Adipocyte (in vitro differentiated cells): ENCODE measurements at regions not wholly inside any gene's neighbourhood (a gene's known extent, or its start where the extent isn't known, plus 50 kb on each side); places are given as distances from the start of the nearest gene placed in this dataset.
"Not testable (repeated sequence)": the region's sequence is repeated elsewhere in the genome, so short reads cannot be mapped to it uniquely, and the experiment has no call there.

Experiments
- DNase-seq: peaks from one replicate; pipeline ENCODE4 v3.0.0-alpha.2; 2015; ENCODE audit warnings: low read depth
- H3K27me3 ChIP-seq: replicated peaks from 2 replicates; pipeline ENCODE4 v1.7.0; 2013; ENCODE audit warnings: mild to moderate bottlenecking, low read length, moderate library complexity; ENCODE audit not compliant: control insufficient read depth, insufficient read depth
- H3K36me3 ChIP-seq: 2 replicates; pipeline ENCODE4 v1.7.0; 2013; ENCODE audit warnings: low read length, mild to moderate bottlenecking, moderate library complexity; ENCODE audit not compliant: control insufficient read depth, insufficient read depth, severe bottlenecking
- H3K4me1 ChIP-seq: 2 replicates; pipeline ENCODE4 v1.7.0; 2013; ENCODE audit warnings: mild to moderate bottlenecking, low read length, moderate library complexity; ENCODE audit not compliant: control insufficient read depth, insufficient read depth
- H3K4me3 ChIP-seq: 2 replicates; pipeline ENCODE4 v1.7.0; 2013; ENCODE audit warnings: mild to moderate bottlenecking, low read length, moderate library complexity
- H3K9ac ChIP-seq: 2 replicates; pipeline ENCODE4 v1.7.0; 2013; ENCODE audit warnings: mild to moderate bottlenecking, low read length, moderate library complexity
- H3K9me3 ChIP-seq: 2 replicates; pipeline ENCODE4 v1.7.0; 2013; ENCODE audit warnings: mild to moderate bottlenecking, low read length, moderate library complexity; ENCODE audit not compliant: control insufficient read depth

GRCh38 chr21:36229181-36229580, 72.6 kb downstream of the DOP1B start:
- no peaks in the 10 kb centered on the region for H3K36me3 ChIP-seq
- H3K27me3 ChIP-seq = no peaks in the 10 kb centered on the region
- no peaks in the 10 kb centered on the region for H3K9me3 ChIP-seq

GRCh38 chr21:36231444-36231843, 74.8 kb downstream of the DOP1B start:
- not testable (repeated sequence) for H3K9me3 ChIP-seq, H3K4me3 ChIP-seq, DNase-seq, H3K36me3 ChIP-seq, H3K27me3 ChIP-seq, H3K9ac ChIP-seq
- H3K4me1 ChIP-seq = peaks cover 14% of the 10 kb centered on the region

More at GRCh38 chr21:36229181-36229580, 72.6 kb downstream of the DOP1B start:
- H3K4me3 ChIP-seq = no peak overlapping the region
- H3K9ac ChIP-seq = no peak overlapping the region
- no peak for DNase-seq
- peaks cover 10% of the 10 kb centered on the region for H3K4me1 ChIP-seq

- Histone ChIP-seq H3K9me3 (no peaks in the 10 kb centered on the region), H3K4me3 (no peak overlapping the region), H3K27me3 (no peaks in the 10 kb centered on the region), H3K4me1 (peaks cover 14% of the 10 kb centered on the region), H3K9ac (no peak overlapping the region), H3K36me3 (no peaks in the 10 kb centered on the region)
- no peak for DNase-seq
These were observed 76.0 kb downstream of the DOP1B start for GRCh38 chr21:36232641-36233040.

DNA sequence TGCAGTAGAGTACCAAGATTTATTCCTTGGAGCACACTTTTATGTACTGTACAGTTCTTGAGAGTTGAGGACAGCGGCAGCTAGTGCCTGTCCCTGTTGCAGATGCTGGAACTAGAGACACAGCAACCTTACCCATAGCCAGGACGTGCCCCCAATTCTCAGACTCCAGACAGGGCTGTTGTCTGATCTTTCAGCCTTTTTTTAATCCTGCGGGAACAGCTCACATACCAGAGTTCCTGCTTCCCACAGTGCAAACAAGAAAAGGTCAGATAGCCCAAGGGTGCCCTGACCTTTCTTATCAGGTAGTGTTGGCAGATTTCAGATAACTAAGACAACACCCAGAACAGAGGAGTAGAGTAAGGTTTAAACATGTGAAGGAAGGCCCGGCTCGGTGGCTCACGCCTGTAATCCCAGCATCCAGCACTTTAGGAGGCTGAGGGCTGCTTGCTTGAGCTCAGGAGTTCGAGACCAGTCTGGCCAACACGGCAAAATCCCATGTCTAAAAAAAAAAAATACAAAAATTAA, 78.5 kb downstream of the DOP1B start:
- H3K4me1 ChIP-seq = peaks cover 9% of the 10 kb centered on the region
- no peak for DNase-seq
- H3K27me3 ChIP-seq = no peaks in the 10 kb centered on the region
- no peak overlapping the region for H3K4me3 ChIP-seq
- H3K36me3 ChIP-seq = no peaks in the 10 kb centered on the region
- no peak overlapping the region for H3K9ac ChIP-seq
- no peaks in the 10 kb centered on the region for H3K9me3 ChIP-seq

DNA sequence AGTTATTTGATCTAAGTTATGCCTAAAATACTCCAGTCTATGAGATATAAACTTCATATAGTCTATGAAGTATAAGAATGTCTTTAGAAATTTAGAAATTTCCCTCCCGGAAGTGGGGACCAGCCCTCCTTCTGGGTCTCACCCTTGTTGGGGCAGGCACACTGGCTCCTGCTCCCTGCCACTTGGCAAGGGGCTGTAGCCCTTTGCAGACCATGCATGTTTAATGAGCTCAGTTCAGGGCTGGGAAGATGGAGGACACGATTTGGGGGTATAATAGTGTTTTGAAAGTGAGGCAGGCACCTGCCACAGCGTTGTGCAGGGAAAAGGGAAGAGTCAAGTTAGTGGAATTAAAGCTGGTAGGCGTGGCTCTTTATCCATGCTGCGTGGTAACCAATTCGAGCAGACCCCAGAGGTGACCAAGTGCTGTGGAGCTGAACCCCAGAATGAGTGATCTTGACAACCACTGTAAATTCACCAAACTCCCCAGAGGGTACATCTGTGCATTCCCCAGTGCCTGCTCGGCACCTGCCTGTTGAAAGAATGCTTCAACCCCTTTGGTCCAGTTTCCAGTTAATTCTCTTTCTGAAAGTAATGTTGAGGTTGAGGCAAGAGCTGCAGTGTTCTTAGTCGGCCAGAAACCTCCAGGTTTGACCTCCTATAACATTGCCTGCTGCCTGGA, 79.6 kb downstream of the DOP1B start:
- H3K4me3 ChIP-seq = no peak overlapping the region
- peaks cover 9% of the 10 kb centered on the region for H3K4me1 ChIP-seq
- DNase-seq = no peak
- H3K27me3 ChIP-seq = no peaks in the 10 kb centered on the region
- H3K9me3 ChIP-seq = no peaks in the 10 kb centered on the region
- no peak overlapping the region for H3K9ac ChIP-seq
- no peaks in the 10 kb centered on the region for H3K36me3 ChIP-seq

DNA sequence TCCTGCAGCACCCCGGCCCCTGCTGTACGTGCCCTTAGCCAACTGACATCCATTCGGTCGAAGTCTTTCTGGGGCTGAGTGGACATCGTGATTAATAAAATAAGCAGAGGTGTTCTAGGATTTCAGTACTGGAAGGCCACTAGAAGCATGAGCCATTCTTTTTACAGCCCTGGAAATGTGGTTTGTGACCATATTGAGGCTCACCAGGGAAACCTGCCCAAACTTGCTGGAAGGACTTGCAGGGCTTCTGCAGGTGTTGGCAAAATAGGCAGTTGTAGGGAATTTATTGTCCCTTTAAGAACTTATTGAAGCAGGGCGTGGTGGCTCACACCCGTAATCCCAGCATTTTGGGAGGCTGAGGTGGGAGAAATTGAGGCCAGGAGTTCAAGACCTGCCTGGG, 80.8 kb downstream of the DOP1B start:
- Histone ChIP-seq H3K27me3 (no peaks in the 10 kb centered on the region), H3K9me3 (no peaks in the 10 kb centered on the region), H3K9ac (no peak overlapping the region), H3K4me1 (peaks cover 9% of the 10 kb centered on the region), H3K4me3 (no peak overlapping the region), H3K36me3 (no peaks in the 10 kb centered on the region)
- DNase-seq = no peak

DNA sequence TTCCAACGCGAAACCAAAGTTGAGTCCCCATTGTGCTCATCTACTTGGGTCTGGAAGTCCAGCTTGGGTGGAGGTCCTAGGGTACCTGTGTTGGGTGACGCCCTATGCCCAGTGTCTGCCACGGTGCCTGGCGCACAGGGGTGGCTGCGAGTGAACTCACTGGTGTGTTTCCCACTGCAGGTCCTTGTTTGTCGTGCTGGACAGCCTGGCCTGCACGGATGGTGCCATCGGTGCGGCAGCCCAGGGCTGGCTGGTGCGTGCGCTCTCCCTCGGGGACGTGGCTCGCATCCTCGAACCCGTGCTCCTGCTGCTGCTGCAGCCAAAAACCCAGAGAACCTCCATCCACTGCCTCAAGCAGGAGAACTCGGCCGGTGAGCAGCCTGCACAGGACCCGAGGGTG, 80.4 kb upstream of the MORC3 start:
- Histone ChIP-seq H3K9me3 (no peaks in the 10 kb centered on the region), H3K27me3 (no peaks in the 10 kb centered on the region), H3K36me3 (no peaks in the 10 kb centered on the region), H3K9ac (no peak overlapping the region), H3K4me3 (no peak overlapping the region), H3K4me1 (peaks cover under 1% of the 10 kb centered on the region)
- no peak for DNase-seq

DNA sequence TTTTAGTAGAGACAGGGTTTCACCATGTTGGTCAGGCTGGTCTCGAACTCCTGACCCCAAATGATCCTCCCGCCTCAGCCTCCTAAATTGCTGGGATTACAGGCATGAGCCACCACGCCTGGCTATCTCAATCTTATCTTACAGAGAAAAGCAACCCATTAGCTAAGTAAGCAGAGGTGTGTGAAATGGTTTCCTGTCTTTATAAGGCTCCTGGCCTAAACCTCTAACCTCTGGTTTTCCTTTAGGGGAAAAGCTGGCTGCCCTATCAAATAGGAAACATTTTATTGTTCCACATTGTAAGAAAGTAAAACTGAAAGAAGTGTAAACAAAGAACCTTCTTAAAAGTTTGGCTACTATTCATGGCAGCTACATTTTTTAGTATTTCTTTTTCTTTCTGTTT, 78.3 kb upstream of the MORC3 start:
- no peaks in the 10 kb centered on the region for H3K27me3 ChIP-seq
- no peak overlapping the region for H3K4me3 ChIP-seq
- no peaks in the 10 kb centered on the region for H3K4me1 ChIP-seq
- peaks cover 12% of the 10 kb centered on the region for H3K36me3 ChIP-seq
- no peak overlapping the region for H3K9ac ChIP-seq
- no peak for DNase-seq
- H3K9me3 ChIP-seq = no peaks in the 10 kb centered on the region

DNA sequence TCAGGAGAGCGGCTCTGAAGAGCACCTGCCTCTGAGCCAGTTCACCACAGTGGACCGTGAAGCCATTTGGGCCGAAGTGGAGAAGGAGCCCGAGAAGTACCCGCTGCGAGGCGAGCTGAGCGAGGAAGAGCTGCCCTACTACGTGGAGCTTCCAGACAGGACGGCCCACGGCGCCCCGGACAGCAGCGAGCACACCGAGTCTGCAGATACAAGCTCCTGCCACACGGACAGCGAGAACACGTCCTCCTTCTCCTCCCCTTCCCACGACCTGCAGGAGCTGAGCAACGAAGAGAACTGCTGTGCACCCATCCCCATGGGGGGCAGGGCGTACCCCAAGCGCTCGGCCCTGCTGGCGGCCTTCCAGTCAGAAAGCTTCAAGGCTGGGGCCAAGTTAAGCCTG, 74.9 kb upstream of the MORC3 start:
- no peak overlapping the region for H3K4me3 ChIP-seq
- no peak overlapping the region for H3K9ac ChIP-seq
- DNase-seq = no peak
- H3K4me1 ChIP-seq = no peaks in the 10 kb centered on the region
- no peaks in the 10 kb centered on the region for H3K27me3 ChIP-seq
- no peaks in the 10 kb centered on the region for H3K9me3 ChIP-seq
- peaks cover 16% of the 10 kb centered on the region for H3K36me3 ChIP-seq

DNA sequence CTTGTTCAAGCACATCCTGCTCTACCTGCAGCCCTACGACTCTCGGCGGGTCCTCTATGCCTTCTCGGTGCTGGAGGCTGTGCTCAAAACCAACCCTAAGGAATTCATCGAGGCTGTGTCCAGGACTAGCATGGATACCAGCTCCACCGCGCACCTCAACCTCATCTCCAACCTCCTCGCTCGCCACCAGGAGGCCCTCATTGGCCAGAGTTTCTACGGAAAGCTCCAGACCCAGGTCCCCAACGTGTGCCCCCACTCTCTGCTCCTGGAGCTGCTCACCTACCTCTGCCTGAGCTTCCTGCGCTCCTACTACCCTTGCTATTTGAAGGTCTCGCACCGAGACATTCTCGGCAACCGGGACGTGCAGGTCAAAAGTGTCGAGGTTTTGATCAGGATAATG, 74.3 kb upstream of the MORC3 start:
- no peaks in the 10 kb centered on the region for H3K4me1 ChIP-seq
- no peak for DNase-seq

GRCh38 chr21:36246080-36246631, 73.8 kb upstream of the MORC3 start:
- Histone ChIP-seq H3K4me3 (no peak overlapping the region), H3K9me3 (no peaks in the 10 kb centered on the region), H3K4me1 (no peaks in the 10 kb centered on the region), H3K27me3 (no peaks in the 10 kb centered on the region), H3K36me3 (peaks cover 20% of the 10 kb centered on the region), H3K9ac (no peak overlapping the region)
- DNase-seq = no peak

More for the DNA sequence above, 74.3 kb upstream of the MORC3 start:
- Histone ChIP-seq H3K27me3 (no peaks in the 10 kb centered on the region), H3K4me3 (no peak overlapping the region), H3K9ac (no peak overlapping the region), H3K36me3 (peaks cover 16% of the 10 kb centered on the region), H3K9me3 (no peaks in the 10 kb centered on the region)
